Neural cell (in vitro differentiated cells): ENCODE measurements at regions not wholly inside any gene's neighbourhood (a gene's known extent, or its start where the extent isn't known, plus 50 kb on each side); places are given as distances from the start of the nearest gene placed in this dataset.
A peak's percentile ranks its signal among the peaks of the same experiment; 100 is the strongest.

ENCODE experiments used
- H2AFZ ChIP-seq: fragments of 200-600, 300-800 bp; sonication (generic), shearing (Covaris generic); 2 replicates; pipeline ENCODE4 v1.6.0; 2014; ENCODE audit warnings: low read depth, mild to moderate bottlenecking, antibody characterized with exemption, low read length, moderate library complexity
- H3F3A ChIP-seq: fragments of 200-600 bp; shearing (Covaris generic); 2 replicates; pipeline ENCODE4 v1.6.1; 2016; ENCODE audit warnings: mild to moderate bottlenecking, moderate library complexity, mixed read lengths, antibody characterized with exemption, low read length; ENCODE audit not compliant: insufficient read depth, poor library complexity, severe bottlenecking
- H3K27ac ChIP-seq: fragments of 200-600, 300-800 bp; sonication (generic), shearing (Covaris generic); 2 replicates; pipeline ENCODE4 v1.5.1; 2014; ENCODE audit warnings: mild to moderate bottlenecking, low read length, moderate library complexity
- H3K27me3 ChIP-seq: fragments of 300-800, 200-600 bp; sonication (generic), shearing (Covaris generic); 2 replicates; pipeline ENCODE4 v1.6.0; 2014; ENCODE audit warnings: mild to moderate bottlenecking, low read depth, low read length, moderate library complexity; ENCODE audit not compliant: insufficient read depth
- H3K36me3 ChIP-seq: fragments of 300-800, 200-600 bp; sonication (generic), shearing (Covaris generic); 2 replicates; pipeline ENCODE4 v1.5.1; 2014; ENCODE audit warnings: mild to moderate bottlenecking, antibody characterized with exemption, low read length, moderate library complexity; ENCODE audit not compliant: insufficient read depth
- H3K4me2 ChIP-seq: fragments of 300-800, 200-600 bp; sonication (generic), shearing (Covaris generic); 2 replicates; pipeline ENCODE4 v1.6.0; 2014; ENCODE audit warnings: mild to moderate bottlenecking, low read length
- H3K4me3 ChIP-seq: fragments of 300-800, 200-600 bp; sonication (generic), shearing (Covaris generic); 2 replicates; pipeline ENCODE4 v1.5.1; 2014; ENCODE audit warnings: mild to moderate bottlenecking, low read length, moderate library complexity
- H3K79me2 ChIP-seq: fragments of 200-600 bp; shearing (Covaris generic); replicated peaks from 2 replicates; pipeline ENCODE4 v1.6.0; 2014; ENCODE audit warnings: mild to moderate bottlenecking, low read length, moderate library complexity; ENCODE audit not compliant: insufficient read depth
- H3K9ac ChIP-seq: fragments of 300-800, 200-600 bp; sonication (generic), shearing (Covaris generic); 2 replicates; pipeline ENCODE4 v1.6.1; 2016; ENCODE audit warnings: mild to moderate bottlenecking, low read length, mixed read lengths
- H3K9me2 ChIP-seq: fragments of 200-600 bp; shearing (Covaris generic); 2 replicates; pipeline ENCODE4 v1.6.1; 2016; ENCODE audit warnings: mild to moderate bottlenecking, low read length, mixed read lengths; ENCODE audit not compliant: insufficient read depth
- H3K9me3 ChIP-seq: fragments of 200-600, 300-800 bp; sonication (generic), shearing (Covaris generic); 2 replicates; pipeline ENCODE4 v1.6.1; 2016; ENCODE audit warnings: mild to moderate bottlenecking, mixed run types, low read length, moderate library complexity, mixed read lengths
- H4K20me1 ChIP-seq: fragments of 200-600 bp; shearing (Covaris generic); 2 replicates; pipeline ENCODE4 v1.6.1; 2016; ENCODE audit warnings: mild to moderate bottlenecking, mixed run types; ENCODE audit not compliant: insufficient read depth
- EP300 ChIP-seq: fragments of 450-650 bp; conservative IDR thresholded peaks from 2 replicates; pipeline ENCODE4 v1.6.1; 2014; ENCODE audit warnings: antibody characterized with exemption, mild to moderate bottlenecking, moderate library complexity; ENCODE audit not compliant: poor library complexity, severe bottlenecking
- EZH2 ChIP-seq: fragments of 200-600, 300-800 bp; shearing (Covaris generic), sonication (generic); IDR thresholded peaks from 2 replicates; pipeline ENCODE4 v1.6.1; 2014; ENCODE audit warnings: antibody characterized with exemption, low read length, borderline replicate concordance, mild to moderate bottlenecking; ENCODE audit not compliant: insufficient read depth, poor library complexity, severe bottlenecking
- MXI1 ChIP-seq: fragments of 450-650 bp; conservative IDR thresholded peaks from 2 replicates; pipeline ENCODE4 v1.6.1; 2014; ENCODE audit warnings: antibody characterized with exemption, mild to moderate bottlenecking; ENCODE audit not compliant: poor library complexity, severe bottlenecking
- POLR2AphosphoS5 ChIP-seq: IDR thresholded peaks from 2 replicates; pipeline ENCODE4 v1.6.1; 2012
- RAD21 ChIP-seq: fragments of 450-650 bp; conservative IDR thresholded peaks from 2 replicates; pipeline ENCODE4 v1.6.1; 2014; ENCODE audit warnings: antibody characterized with exemption, mild to moderate bottlenecking, moderate library complexity
- SMC3 ChIP-seq: fragments of 450-650 bp; conservative IDR thresholded peaks from 2 replicates; pipeline ENCODE4 v1.6.1; 2014; ENCODE audit warnings: antibody characterized with exemption, mild to moderate bottlenecking, moderate library complexity; ENCODE audit not compliant: poor library complexity
- TAF1 ChIP-seq: IDR thresholded peaks from 2 replicates; pipeline ENCODE4 v1.6.1; 2012; ENCODE audit warnings: low read depth
- TF ChIP-seq, protein P1 (sequence below): IDR thresholded peaks from 2 replicates; pipeline ENCODE4 v1.6.1; 2012; ENCODE audit warnings: borderline replicate concordance
- TF ChIP-seq, protein P2 (sequence below): fragments of 450-650 bp; IDR thresholded peaks from 2 replicates; pipeline ENCODE4 v1.5.1; 2014; ENCODE audit warnings: antibody characterized with exemption, mild to moderate bottlenecking, moderate library complexity; ENCODE audit not compliant: poor library complexity, severe bottlenecking

DNA sequence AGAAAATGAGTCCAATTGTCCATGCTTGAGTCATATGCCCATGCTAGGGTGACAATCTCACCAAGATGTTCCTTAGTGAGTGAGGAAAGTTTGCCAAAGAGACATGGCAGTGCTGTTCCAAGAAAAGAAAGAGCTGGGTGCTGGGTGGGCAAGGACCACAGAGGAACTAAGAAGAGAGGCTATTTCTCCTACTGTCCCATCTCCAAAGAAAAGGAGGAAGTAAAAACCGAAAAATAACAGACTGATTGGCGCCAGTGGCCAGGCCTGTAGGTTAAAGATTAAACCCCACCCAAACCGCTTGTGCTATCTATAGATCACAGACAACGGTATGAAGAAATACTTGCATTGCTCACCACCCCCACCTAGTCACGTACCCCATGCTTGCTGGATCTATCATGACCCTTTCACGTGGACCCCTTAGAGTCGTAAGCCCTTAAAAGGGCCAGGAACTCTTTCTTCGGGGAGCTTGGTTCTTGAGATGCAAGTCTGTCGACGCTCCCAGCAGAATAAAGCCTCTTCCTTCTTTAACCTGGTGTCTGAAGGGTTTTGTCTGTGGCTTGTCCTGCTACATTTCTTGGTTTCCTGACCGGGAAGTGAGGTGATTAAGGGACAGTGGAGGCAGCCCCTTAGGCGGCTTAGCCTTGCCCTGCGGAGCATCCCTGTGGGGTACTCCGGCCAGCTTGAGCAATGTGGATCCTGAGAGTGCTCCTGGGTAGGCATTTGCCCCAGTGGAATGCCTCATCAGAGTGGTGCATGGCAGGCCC, 606.5 kb downstream of the UQCRFS1 start:
- Histone ChIP-seq H4K20me1 (no peaks in the 10 kb centered on the region), H3K4me2 (no peak overlapping the region), H3K27me3 (no peaks in the 10 kb centered on the region), H3K9me2 (no peaks in the 10 kb centered on the region), H3F3A (no peaks in the 10 kb centered on the region), H3K9ac (no peak overlapping the region), H3K36me3 (no peaks in the 10 kb centered on the region), H3K9me3 (no peaks in the 10 kb centered on the region), H2AFZ (no peak overlapping the region), H3K27ac (no peak overlapping the region), H3K4me3 (no peak overlapping the region), H3K79me2 (no peaks in the 10 kb centered on the region)
- TF ChIP-seq, protein P1, sequence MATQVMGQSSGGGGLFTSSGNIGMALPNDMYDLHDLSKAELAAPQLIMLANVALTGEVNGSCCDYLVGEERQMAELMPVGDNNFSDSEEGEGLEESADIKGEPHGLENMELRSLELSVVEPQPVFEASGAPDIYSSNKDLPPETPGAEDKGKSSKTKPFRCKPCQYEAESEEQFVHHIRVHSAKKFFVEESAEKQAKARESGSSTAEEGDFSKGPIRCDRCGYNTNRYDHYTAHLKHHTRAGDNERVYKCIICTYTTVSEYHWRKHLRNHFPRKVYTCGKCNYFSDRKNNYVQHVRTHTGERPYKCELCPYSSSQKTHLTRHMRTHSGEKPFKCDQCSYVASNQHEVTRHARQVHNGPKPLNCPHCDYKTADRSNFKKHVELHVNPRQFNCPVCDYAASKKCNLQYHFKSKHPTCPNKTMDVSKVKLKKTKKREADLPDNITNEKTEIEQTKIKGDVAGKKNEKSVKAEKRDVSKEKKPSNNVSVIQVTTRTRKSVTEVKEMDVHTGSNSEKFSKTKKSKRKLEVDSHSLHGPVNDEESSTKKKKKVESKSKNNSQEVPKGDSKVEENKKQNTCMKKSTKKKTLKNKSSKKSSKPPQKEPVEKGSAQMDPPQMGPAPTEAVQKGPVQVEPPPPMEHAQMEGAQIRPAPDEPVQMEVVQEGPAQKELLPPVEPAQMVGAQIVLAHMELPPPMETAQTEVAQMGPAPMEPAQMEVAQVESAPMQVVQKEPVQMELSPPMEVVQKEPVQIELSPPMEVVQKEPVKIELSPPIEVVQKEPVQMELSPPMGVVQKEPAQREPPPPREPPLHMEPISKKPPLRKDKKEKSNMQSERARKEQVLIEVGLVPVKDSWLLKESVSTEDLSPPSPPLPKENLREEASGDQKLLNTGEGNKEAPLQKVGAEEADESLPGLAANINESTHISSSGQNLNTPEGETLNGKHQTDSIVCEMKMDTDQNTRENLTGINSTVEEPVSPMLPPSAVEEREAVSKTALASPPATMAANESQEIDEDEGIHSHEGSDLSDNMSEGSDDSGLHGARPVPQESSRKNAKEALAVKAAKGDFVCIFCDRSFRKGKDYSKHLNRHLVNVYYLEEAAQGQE = no peak
- TF ChIP-seq, protein P2, sequence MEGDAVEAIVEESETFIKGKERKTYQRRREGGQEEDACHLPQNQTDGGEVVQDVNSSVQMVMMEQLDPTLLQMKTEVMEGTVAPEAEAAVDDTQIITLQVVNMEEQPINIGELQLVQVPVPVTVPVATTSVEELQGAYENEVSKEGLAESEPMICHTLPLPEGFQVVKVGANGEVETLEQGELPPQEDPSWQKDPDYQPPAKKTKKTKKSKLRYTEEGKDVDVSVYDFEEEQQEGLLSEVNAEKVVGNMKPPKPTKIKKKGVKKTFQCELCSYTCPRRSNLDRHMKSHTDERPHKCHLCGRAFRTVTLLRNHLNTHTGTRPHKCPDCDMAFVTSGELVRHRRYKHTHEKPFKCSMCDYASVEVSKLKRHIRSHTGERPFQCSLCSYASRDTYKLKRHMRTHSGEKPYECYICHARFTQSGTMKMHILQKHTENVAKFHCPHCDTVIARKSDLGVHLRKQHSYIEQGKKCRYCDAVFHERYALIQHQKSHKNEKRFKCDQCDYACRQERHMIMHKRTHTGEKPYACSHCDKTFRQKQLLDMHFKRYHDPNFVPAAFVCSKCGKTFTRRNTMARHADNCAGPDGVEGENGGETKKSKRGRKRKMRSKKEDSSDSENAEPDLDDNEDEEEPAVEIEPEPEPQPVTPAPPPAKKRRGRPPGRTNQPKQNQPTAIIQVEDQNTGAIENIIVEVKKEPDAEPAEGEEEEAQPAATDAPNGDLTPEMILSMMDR = no peak
- TF ChIP-seq EP300 (no peak), TAF1 (no peak), RAD21 (no peak), EZH2 (no peak), MXI1 (no peak), POLR2AphosphoS5 (no peak), SMC3 (no peak)

DNA sequence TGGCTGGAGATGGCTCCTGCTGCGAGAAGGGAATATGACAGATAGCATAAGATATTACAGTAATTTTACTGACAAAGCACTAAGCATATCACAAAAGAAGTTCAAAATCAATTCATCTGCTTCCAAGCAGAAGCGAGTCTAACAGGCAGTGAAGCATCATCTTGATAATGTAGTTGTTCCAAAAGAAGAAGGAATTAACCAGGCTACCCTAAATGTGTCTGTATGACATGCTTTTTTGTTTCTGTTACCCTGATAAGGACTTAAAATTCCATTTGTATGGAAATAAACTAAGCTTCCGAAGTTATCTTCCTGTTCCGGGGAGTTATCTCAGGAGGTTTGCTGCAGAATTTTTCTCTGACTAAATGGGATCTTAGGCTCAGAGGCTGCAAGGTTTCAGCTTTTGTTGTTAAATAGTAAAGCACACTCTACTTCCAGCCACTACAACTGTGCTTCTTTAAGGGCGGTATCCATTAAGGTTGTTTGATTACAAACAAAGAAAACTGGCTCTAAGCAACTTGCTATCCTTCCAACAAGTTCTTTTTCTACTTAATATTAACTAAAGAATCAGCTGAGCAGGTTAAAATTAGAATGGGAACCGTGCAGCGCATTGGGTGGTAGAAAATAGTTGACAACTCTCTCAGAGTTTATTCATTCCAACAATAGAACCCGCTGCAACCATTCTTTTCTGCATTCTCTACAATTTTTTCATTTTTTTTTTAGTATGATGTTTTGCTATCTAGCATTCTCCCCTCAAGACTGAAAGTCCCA, 607.3 kb downstream of the UQCRFS1 start:
- TF ChIP-seq RAD21 = no peak
- TF ChIP-seq, protein P1 = no peak
- no peaks in the 10 kb centered on the region for H3F3A ChIP-seq
- H3K27me3 ChIP-seq = no peaks in the 10 kb centered on the region
- H4K20me1 ChIP-seq = no peaks in the 10 kb centered on the region
- H3K36me3 ChIP-seq = no peaks in the 10 kb centered on the region
- H3K4me2 ChIP-seq = no peak overlapping the region
- no peaks in the 10 kb centered on the region for H3K9me3 ChIP-seq
- H3K4me3 ChIP-seq = no peak overlapping the region
- no peaks in the 10 kb centered on the region for H3K9me2 ChIP-seq
- no peaks in the 10 kb centered on the region for H3K79me2 ChIP-seq
- no peak overlapping the region for H3K9ac ChIP-seq
- no peak overlapping the region for H2AFZ ChIP-seq
- H3K27ac ChIP-seq = peak overlapping the region; percentile 14
